Activated B cell treated with CpG ODN at 0.5 μM for 24 hours (primary cell): ENCODE measurements at regions not wholly inside any gene's neighbourhood (a gene's known extent, or its start where the extent isn't known, plus 50 kb on each side); places are given as distances from the start of the nearest gene placed in this dataset.

ENCODE experiments used
- ATAC-seq: fragments of 200-7000 bp; cut with Tn5 transposase; one replicate; pipeline ENCODE4 v1.10.0; 2021; ENCODE audit warnings: low read depth, mild to moderate bottlenecking, moderate library complexity
- CTCF ChIA-PET: fragments of 350-600 bp; sonication (Branson Sonifier 250); formaldehyde crosslinking; loops from one replicate; lab custom pipeline; 2021; ENCODE audit warnings: antibody characterized with exemption; lab: Charles Lee
- POLR2A ChIA-PET: fragments of 350-600 bp; sonication (Branson Sonifier 250); formaldehyde crosslinking; loops from one replicate; lab custom pipeline; 2021; ENCODE audit warnings: antibody characterized with exemption; lab: Charles Lee
- DNase-seq: peaks from one replicate; pipeline ENCODE4 v3.0.0; 2022
- H3K27ac Mint-ChIP-seq: one replicate; pipeline ENCODE4 v1.8.0; 2020; ENCODE audit warnings: mixed read lengths
- H3K27me3 Mint-ChIP-seq: one replicate; pipeline ENCODE4 v1.8.0; 2021; ENCODE audit warnings: mixed read lengths
- H3K36me3 Mint-ChIP-seq: one replicate; pipeline ENCODE4 v1.8.0; 2021; ENCODE audit warnings: low read depth, mixed read lengths
- H3K4me1 Mint-ChIP-seq: one replicate; pipeline ENCODE4 v1.8.0; 2021; ENCODE audit warnings: mixed read lengths
- H3K4me3 Mint-ChIP-seq: one replicate; pipeline ENCODE4 v1.8.0; 2020; ENCODE audit warnings: mild to moderate bottlenecking, mixed read lengths
- H3K9me3 Mint-ChIP-seq: one replicate; pipeline ENCODE4 v1.8.0; 2020; ENCODE audit warnings: mixed read lengths
- intact Hi-C: fragments of 100-400 bp; cut with micrococcal nuclease; formaldehyde crosslinking; loops from one replicate; pipeline ENCODE4 v1.15.1; 2024
- TF ChIP-seq, protein P1 (sequence below): fragments of 200-600 bp; IDR thresholded peaks from one replicate; pipeline ENCODE4 v1.8.0; 2022; ENCODE audit warnings: antibody characterized with exemption, mild to moderate bottlenecking

DNA sequence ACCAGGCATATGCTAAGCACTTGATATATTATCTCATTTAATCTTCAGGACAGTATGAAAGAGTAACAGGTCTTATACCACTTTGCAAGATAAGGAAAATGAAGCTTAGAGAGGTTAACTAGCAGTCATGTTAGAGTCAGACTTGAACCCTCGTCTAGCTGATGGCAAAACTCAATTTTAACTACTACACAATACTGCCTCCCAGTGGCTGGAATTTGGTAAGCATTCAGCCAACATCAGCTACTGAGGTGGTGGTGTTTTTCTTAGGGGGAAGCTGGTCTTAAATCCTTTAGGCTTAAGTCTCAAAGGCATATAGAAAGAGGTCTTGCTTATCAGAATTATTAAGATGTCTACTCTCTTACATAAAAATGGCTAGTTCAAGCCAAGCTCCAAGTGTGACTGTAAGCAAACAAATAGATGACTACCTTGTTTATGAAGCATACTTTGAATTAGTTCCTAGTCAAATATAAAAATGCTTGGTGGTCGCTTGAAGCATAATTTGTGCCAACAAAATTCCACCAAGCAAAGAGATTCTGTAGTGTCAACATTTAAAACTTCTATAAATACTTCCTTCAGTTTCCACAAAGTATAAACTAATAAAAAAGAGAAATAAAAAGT lies 325.4 kb upstream of the FIGN start:
- Mint-ChIP-seq H3K36me3 (no peaks in the 10 kb centered on the region), H3K27me3 (no peaks in the 10 kb centered on the region), H3K4me3 (no peak overlapping the region), H3K9me3 (no peaks in the 10 kb centered on the region), H3K4me1 (no peaks in the 10 kb centered on the region), H3K27ac (no peak overlapping the region)
- CTCF ChIA-PET: interaction anchor here (0.7 to 1.1 kb wide), 2 partner anchors 716 to 871 kb away, joined by 3 to 9 read pairs; no protein-coding TSS in a partner anchor
- no peak for DNase-seq
- no peak for ATAC-seq
- TF ChIP-seq, protein P1, sequence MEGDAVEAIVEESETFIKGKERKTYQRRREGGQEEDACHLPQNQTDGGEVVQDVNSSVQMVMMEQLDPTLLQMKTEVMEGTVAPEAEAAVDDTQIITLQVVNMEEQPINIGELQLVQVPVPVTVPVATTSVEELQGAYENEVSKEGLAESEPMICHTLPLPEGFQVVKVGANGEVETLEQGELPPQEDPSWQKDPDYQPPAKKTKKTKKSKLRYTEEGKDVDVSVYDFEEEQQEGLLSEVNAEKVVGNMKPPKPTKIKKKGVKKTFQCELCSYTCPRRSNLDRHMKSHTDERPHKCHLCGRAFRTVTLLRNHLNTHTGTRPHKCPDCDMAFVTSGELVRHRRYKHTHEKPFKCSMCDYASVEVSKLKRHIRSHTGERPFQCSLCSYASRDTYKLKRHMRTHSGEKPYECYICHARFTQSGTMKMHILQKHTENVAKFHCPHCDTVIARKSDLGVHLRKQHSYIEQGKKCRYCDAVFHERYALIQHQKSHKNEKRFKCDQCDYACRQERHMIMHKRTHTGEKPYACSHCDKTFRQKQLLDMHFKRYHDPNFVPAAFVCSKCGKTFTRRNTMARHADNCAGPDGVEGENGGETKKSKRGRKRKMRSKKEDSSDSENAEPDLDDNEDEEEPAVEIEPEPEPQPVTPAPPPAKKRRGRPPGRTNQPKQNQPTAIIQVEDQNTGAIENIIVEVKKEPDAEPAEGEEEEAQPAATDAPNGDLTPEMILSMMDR: no peak
- intact Hi-C loops: loop anchor here (1.0 kb wide), 3 partner anchors 715 to 879 kb away; no protein-coding TSS in a partner anchor
- POLR2A ChIA-PET: no interaction called here

GRCh38 chr2:164060031-164060430 lies 324.2 kb upstream of the FIGN start:
- TF ChIP-seq, protein P1: no peak
- H3K4me3 Mint-ChIP-seq: no peak overlapping the region
- DNase-seq (no peak), ATAC-seq (no peak)
- intact Hi-C loops: no loop called here
- CTCF ChIA-PET: no interaction called here
- no peaks in the 10 kb centered on the region for H3K36me3 Mint-ChIP-seq
- no peak overlapping the region for H3K27ac Mint-ChIP-seq
- H3K9me3 Mint-ChIP-seq: no peaks in the 10 kb centered on the region
- no peaks in the 10 kb centered on the region for H3K4me1 Mint-ChIP-seq
- no peaks in the 10 kb centered on the region for H3K27me3 Mint-ChIP-seq
- POLR2A ChIA-PET: no interaction called here

DNA sequence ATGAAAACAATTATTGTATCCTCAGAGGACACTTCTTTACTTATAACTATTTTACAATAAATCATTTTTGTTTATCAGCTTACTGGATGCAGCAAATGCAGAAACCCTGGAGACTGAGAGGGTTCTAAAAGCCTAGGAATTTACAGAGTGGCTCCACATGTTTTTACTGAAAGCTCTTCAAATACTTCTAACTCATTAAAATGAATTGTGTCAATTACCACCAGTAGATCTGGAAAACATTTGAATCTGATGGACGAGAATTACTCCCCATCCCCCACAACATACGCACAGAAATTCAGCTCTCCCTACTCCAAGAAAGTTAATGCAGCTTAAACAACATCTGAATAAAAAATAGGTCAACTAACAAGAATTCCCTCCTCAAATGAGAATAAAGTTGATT lies 319.8 kb upstream of the FIGN start:
- no peaks in the 10 kb centered on the region for H3K4me1 Mint-ChIP-seq
- CTCF ChIA-PET: no interaction called here
- DNase-seq (no peak), ATAC-seq (no peak)
- TF ChIP-seq, protein P1: no peak
- no peak overlapping the region for H3K27ac Mint-ChIP-seq
- H3K27me3 Mint-ChIP-seq: no peaks in the 10 kb centered on the region
- H3K4me3 Mint-ChIP-seq: no peak overlapping the region
- no peaks in the 10 kb centered on the region for H3K36me3 Mint-ChIP-seq
- POLR2A ChIA-PET: no interaction called here
- intact Hi-C loops: no loop called here
- H3K9me3 Mint-ChIP-seq: no peaks in the 10 kb centered on the region

DNA sequence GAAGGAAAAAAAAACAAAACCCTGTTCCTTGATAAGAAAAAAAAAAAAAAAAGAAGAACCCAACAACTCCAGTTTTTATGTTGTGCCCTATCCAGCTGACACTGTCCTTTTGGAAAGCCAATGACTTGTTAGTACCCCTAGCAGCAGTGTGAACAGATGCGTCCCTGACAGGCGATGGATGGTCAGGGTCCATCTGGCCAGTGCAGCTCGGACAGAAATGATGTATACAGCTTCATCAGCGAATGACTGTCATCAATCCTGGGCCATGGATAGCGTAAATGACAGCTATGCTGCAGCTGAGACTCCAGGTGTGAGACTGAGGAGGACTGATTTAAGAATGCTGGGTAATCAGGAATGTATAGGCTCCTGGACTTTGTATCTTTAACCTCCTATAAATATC lies 318.8 kb upstream of the FIGN start:
- intact Hi-C loops: no loop called here
- TF ChIP-seq, protein P1: no peak
- no peak overlapping the region for H3K27ac Mint-ChIP-seq
- H3K4me3 Mint-ChIP-seq: no peak overlapping the region
- H3K9me3 Mint-ChIP-seq: no peaks in the 10 kb centered on the region
- ChIA-PET CTCF (no interaction called here), POLR2A (no interaction called here)
- ATAC-seq (no peak), DNase-seq (no peak)
- H3K4me1 Mint-ChIP-seq: no peaks in the 10 kb centered on the region
- no peaks in the 10 kb centered on the region for H3K27me3 Mint-ChIP-seq
- H3K36me3 Mint-ChIP-seq: no peaks in the 10 kb centered on the region

DNA sequence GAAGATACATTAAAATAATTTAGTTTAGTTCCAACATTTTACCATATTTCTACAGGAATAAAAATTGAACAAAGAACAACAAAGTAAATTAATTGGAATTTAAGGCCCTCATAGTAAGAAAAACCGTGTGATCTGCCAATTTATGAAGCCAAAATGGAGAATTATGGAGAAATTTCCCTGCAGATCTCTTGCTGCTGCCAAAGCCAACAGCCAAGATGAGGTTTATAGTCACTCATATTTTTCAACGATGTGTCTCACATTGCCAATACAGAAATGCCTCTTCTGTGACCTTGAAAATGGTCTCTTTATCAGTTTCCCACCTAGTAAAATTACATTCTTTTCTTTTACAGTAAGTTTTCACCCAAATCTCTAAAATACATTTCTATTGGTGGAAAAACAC lies 317.2 kb upstream of the FIGN start:
- ATAC-seq (no peak), DNase-seq (no peak)
- TF ChIP-seq, protein P1: no peak
- Mint-ChIP-seq H3K36me3 (no peaks in the 10 kb centered on the region), H3K27ac (no peak overlapping the region), H3K4me1 (no peaks in the 10 kb centered on the region), H3K4me3 (no peak overlapping the region), H3K27me3 (no peaks in the 10 kb centered on the region), H3K9me3 (no peaks in the 10 kb centered on the region)
- ChIA-PET POLR2A (no interaction called here), CTCF (no interaction called here)
- intact Hi-C loops: no loop called here
